OCI-LY7 (cell line): ENCODE measurements at regions not wholly inside any gene's neighbourhood (a gene's known extent, or its start where the extent isn't known, plus 50 kb on each side); places are given as distances from the start of the nearest gene placed in this dataset.

Source experiments
- EZH2phosphoT487 ChIP-seq: fragments of 200-600 bp; sonication (generic); IDR thresholded peaks from 2 replicates; pipeline ENCODE4 v1.6.1; 2018; ENCODE audit warnings: low read depth, borderline replicate concordance, mild to moderate bottlenecking, mixed run types, antibody characterized with exemption, low read length, moderate library complexity, mixed read lengths
- TF ChIP-seq, protein P1 (sequence below): fragments of 200-600 bp; sonication (generic); conservative IDR thresholded peaks from 2 replicates; pipeline ENCODE4 v1.5.1; 2014; ENCODE audit warnings: mild to moderate bottlenecking, antibody characterized with exemption, low read length, moderate library complexity, mixed read lengths

- TF ChIP-seq, protein P1, sequence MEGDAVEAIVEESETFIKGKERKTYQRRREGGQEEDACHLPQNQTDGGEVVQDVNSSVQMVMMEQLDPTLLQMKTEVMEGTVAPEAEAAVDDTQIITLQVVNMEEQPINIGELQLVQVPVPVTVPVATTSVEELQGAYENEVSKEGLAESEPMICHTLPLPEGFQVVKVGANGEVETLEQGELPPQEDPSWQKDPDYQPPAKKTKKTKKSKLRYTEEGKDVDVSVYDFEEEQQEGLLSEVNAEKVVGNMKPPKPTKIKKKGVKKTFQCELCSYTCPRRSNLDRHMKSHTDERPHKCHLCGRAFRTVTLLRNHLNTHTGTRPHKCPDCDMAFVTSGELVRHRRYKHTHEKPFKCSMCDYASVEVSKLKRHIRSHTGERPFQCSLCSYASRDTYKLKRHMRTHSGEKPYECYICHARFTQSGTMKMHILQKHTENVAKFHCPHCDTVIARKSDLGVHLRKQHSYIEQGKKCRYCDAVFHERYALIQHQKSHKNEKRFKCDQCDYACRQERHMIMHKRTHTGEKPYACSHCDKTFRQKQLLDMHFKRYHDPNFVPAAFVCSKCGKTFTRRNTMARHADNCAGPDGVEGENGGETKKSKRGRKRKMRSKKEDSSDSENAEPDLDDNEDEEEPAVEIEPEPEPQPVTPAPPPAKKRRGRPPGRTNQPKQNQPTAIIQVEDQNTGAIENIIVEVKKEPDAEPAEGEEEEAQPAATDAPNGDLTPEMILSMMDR: no peak
- no peak for TF ChIP-seq EZH2phosphoT487
These were observed 89.0 kb downstream of the PSMB1 start for GRCh38 chr6:170464080-170464479.
